ENCODE measurements at regions not wholly inside any gene's neighbourhood (a gene's known extent, or its start where the extent isn't known, plus 50 kb on each side); places are given as distances from the start of the nearest gene placed in this dataset.
"Not testable (repeated sequence)": the region's sequence is repeated elsewhere in the genome, so short reads cannot be mapped to it uniquely, and the experiment has no call there.

DNA sequence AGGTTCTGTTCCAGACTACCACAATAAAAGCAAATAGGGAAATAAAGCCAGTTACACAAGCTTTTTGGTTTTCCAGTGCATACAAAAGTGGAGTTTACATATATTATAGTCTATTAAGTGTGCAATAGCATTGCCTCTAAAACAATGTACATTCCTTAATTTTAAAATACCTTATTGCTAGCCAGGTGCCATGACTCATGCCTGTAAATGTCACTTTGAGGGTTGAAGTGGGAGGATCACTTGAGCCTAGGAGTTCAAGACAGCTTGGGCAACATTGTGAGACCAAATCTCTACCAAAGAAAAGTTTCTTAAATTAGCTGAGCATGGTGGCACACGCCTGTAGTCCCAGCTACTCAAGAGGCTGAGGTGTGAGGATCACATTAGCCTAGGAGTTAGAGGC lies 52.9 kb upstream of the IMP4 start:
- intact Hi-C loops (cut with DNase I) = no loop called here
- ATAC-seq (no peak), DNase-seq (ENCODE audit: missing footprints) (no peak)

DNA sequence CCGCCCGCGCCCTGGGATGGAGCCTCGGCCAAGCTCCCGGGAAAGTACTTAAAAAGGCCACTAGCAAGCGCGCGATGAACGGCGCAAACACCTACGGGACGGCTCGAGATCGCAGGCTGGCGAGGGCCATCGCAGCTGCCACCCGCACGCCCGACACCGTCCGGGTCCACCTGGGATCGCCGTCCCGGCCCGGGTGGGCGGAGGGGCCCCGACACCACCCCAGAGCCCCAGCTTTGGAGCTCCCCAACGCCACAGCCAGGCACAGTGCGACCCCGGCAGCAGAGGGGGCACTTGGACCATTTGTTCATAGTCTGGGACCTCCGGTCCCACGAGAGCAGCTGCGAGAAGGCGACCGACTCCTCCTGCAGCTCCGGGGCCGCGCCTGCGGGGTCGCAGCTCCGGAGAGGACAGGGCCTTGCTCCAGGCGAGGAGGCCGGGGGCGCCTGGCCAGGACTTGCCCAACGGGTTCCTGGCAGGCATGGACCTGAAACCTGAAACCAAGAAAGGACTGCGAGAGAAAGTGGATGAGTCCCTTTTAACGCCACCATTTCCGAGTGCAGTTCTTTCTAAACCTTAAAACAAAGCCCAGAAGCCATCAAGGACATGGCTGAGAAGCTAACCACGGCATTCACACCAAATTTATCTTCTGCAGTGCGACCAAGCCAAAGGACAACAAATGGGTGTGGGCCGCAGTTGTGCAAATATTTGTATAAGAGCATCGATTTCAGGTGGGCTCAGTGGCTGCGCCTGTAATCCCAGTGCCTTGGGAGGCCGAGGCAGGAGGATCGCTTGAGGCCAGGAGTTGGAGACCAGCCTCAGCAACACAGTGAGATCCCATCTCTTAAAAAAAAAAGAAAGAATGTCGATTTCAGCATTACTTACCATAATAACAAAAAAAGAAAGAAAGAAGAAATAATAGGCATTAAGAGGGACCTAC lies 54.0 kb upstream of the IMP4 start:
- no peak for ATAC-seq
- intact Hi-C loops (cut with DNase I) = no loop called here
- no peak for DNase-seq (ENCODE audit: missing footprints)

DNA sequence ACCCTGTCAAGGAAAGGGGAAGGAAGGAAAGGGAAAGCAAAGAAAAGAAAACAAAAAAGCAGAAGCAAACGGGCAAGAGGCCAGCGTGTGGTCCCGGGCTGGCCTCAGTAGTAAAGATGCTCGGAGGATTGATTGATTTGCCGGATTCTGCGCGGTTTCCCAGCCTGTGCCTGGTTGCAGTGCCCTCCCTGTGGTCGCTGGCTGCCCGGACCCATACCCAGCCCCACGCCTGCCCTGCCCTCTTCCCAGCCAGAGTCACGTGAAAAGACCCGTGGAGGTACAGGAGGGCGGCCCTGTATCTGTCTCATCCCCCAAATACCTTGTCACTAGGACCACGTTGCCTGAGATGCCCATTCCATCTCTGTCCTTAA lies 55.1 kb upstream of the IMP4 start:
- intact Hi-C loops (cut with DNase I) = no loop called here
- ATAC-seq = no peak
- no peak for DNase-seq (ENCODE audit: missing footprints)

DNA sequence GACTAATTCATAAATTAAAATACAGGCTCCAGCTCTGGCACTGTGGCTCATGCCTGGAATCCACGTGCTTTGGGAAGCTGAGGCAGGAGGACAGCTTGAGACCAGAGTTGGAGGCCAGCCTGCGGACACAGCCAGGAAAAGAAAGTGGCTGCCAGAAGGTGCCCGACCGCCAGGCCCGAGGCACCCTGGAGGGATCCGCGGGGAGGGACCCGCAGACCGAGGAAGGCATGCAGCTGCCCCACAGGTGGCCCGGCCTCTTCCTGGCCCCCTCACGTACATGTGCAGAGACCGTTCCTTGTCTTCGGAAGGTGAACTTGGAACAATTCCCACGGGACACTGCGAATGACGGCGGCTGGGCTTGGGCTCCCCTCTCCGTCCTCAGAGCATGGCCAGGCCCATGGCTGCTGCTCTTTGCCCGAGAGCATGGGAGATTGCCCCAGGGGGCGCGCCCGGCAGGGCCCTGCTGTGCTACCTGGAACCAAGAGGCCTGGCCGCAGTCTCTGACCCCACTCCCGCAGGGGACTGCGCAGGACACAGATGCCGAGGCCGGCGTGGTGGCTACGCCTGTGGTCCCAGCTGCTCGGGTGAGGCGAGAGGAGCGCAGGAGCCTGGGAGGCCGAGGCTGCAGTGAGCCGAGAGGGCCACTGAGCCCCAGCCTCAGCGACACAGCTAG lies 55.6 kb upstream of the IMP4 start:
- no peak for DNase-seq (ENCODE audit: missing footprints)
- ATAC-seq = no peak
- intact Hi-C loops (cut with DNase I) = no loop called here

DNA sequence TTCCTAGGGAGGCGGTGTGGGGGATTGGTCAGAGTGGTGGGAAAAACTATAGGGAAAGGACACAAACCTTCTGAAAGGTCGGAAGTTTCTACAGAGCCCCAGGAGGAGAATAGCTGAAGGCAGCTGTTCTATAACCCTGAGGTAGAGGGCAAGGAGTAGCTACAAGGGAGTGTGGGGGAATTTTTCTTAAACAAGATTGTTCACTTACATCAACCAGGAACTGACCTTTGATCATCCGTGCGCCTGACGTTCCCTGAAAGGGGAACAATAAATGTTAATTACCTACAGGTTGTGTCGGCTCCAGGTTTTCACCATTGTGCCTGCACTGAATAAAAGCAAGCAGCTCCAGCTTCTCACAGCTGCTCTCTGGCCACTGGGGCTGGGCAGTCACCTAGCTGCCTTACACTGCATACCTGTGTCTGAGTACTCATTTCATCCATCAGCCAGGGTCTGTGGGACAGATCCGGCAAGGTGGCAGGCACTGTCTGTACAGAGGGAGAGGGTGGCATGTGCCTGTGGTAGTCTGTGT lies 59.3 kb upstream of the IMP4 start:
- intact Hi-C loops (cut with DNase I); ATAC-seq; DNase-seq (ENCODE audit: missing footprints): not testable (repeated sequence)

DNA sequence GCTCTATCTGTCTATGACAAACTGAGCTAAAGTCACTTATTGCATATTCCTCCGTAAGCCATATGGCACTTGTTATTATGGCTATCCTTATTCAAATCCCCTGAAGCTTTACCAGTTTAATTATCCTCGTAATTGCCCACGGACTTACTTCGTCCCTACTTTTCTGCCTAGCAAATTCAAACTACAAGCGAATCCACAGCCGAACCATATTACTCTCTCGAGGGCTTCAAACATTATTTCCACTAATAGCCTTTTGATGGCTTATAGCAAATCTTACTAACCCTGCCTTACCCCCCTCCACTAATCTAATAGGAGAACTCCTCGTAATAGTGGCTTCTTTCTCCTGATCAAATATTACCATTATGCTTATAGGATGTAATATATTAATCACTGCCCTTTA lies 63.1 kb upstream of the IMP4 start:
- ATAC-seq; DNase-seq (ENCODE audit: missing footprints); intact Hi-C loops (cut with DNase I): not testable (repeated sequence)

DNA sequence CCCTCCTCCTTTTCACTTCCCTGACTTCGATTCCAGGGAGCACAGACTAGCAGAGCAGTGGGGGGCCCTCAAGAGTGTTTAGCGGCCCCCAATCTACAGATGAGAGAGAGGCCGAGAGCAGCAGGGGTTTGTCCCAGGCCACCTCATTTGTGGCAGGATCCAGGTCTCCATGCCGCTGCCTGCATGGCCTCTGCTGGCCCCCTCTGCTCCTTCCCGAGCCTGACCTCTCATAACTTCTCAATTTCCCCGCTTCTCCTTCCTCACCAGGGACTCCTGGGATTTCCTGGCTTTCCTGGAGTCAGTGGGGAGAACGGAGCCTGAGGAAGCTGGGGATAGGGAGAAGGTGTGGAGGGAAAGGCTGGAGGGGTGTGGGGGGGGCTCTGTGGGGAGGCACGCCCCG lies 70.1 kb upstream of the TUBA3E start:
- intact Hi-C loops (cut with DNase I); ATAC-seq; DNase-seq (ENCODE audit: missing footprints): not testable (repeated sequence)

DNA sequence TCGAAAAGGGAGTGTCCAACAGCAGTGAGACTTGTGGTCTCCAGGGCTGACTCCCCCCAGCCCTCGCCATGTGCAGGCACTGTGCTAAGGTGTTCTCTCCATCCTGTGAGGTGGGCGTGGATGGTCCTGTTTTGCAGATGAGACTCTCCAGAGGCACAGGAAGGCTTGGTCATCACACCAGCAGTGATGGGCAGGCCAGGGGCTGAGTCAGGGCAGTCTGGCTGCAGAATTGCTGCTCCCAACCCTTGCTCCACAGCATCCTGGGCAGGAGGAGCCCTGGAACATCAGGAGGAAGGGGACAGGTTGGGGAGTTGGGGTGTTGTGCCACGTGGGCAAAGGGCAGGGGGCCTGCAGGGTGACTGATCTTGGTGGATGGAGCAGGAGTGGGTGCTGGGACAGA lies 69.3 kb upstream of the TUBA3E start:
- intact Hi-C loops (cut with DNase I); ATAC-seq; DNase-seq (ENCODE audit: missing footprints): not testable (repeated sequence)

DNA sequence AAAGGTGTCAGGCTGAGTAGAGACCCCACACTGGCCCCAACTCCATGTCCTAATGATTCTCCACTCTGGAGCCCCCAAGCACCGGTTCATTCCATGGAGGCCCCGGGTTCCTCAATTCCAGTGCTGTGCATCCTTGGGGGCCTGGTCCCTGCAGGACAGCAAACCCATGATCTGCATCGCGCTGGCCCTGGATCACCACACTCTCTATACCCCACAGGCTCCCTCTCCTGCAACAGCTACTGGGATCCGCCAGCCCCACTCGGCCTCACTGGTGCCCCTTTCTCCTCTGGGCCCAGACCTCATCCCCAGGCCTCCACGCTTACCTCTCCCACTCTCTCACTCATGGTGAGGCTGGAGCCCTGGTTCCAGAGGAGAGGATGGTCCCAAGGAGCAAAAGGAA lies 68.6 kb upstream of the TUBA3E start:
- DNase-seq (ENCODE audit: missing footprints); ATAC-seq; intact Hi-C loops (cut with DNase I): not testable (repeated sequence)

DNA sequence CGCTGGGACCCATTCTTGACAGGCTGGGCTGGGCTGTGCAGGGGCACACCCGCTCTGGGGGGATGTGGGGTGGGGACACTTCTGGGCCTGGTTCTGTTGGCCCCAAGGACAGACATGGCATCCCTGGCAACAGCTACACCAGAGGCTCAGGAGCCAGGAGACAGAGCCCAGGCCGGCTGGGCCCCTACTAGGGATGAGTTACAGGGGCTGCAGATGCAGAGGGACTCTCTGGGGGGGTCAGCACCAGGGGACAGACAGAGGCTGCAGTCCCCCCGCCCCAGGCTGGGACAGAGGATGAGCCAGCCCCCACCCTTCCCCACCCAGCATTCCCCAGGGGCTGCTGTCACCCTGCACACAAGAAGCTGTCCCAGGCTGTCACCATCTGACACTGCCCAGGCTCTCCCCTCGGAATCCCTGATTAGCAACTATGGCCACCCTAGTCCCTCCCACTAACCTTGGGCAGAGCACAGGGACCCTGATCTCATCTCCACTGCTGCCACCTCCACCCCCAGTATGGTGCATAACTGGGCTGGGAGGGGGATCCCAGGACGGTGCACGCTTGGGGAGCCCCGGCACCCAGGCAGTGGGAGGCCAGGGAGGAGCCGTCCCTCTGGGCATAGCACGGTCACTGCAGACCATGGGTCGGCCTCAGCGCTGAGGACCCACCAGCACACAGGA lies 67.5 kb upstream of the TUBA3E start:
- peak; percentile 40 for ATAC-seq
- DNase-seq (ENCODE audit: missing footprints); intact Hi-C loops (cut with DNase I): not testable (repeated sequence)

DNA sequence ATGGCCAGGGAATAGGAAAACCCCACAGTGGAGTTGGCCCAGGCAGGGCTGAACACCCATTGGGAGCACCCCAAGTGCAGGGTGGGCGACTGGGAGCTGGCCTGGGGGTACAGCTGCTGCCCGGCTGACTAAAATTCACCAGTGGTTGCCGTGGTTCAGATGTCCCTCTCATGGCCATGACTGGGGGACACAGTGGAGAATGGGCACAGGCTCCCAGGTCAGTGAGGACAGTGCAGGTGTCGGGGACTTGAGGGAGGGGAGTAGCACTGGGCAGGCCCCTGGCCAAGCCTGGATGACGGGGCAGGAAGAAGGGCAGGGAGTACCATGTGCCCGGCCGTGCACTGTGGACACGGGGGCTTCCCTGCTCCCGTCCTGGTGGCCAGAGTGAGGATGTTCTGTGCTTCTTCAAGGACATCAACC lies 66.7 kb upstream of the TUBA3E start:
- intact Hi-C loops (cut with DNase I); ATAC-seq; DNase-seq (ENCODE audit: missing footprints): not testable (repeated sequence)

DNA sequence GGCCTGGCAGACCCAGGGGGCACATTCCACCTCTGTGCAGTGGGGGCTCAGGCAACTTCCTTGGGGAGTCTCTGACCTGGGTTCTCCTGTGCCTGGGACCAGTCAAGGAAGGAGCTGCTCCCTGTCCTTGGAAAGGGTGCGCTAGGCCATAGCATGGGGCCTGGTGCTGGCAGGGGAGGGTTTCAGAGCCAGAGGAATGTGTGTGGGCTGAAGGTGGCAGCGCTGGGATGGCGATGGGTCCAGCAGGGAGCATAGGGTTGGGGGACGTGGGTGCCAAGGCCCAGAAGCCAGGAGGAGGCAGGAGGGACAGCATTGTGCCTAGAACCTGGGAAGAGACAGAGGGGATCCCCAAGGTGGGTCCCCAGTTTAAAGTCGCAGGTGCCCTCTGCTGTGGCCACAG lies 66.3 kb upstream of the TUBA3E start:
- ATAC-seq (no peak), DNase-seq (ENCODE audit: missing footprints) (no peak)
- intact Hi-C loops (cut with DNase I) = no loop called here

DNA sequence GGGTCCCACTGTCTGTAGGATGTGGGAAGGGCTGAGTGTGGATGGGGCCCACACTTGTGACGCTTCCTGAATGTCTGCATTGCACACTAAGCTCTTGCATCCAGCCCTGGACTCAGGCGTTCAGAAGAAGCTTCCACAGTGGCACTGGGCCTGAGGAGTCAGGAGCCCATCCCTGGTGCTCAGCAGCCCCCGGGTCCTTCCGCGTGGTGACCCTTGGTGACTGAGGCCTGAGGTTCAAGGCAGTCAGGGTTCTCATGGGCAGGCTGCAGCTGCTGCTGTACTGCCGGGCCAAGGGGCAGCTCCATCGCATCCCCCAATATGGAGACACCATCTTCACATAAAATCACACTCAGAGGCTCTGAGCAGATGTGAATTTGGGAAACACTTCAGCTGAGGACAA lies 65.8 kb upstream of the TUBA3E start:
- DNase-seq (ENCODE audit: missing footprints) (no peak), ATAC-seq (no peak)
- intact Hi-C loops (cut with DNase I) = no loop called here

DNA sequence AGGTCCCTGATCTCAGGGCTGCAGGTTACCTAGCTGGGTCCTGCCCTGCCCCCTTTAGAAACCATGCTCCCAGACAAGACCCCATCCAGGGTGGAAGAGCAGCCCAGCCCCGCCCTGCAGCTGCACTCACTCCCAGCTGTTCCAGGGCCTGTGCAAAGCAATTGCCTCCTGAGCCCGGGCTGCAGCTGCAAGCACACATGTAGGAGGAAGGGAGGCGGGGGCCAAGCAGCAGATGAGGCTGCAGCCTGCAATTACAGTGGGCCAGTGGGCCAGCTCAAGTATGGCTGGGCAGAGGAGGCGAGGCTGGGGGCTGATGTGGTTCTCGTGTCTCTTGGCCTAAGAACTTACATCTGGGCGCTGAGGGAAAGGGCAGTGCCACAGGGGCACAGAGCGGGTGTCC lies 65.4 kb upstream of the TUBA3E start:
- intact Hi-C loops (cut with DNase I) = no loop called here
- DNase-seq (ENCODE audit: missing footprints) (no peak), ATAC-seq (no peak)

DNA sequence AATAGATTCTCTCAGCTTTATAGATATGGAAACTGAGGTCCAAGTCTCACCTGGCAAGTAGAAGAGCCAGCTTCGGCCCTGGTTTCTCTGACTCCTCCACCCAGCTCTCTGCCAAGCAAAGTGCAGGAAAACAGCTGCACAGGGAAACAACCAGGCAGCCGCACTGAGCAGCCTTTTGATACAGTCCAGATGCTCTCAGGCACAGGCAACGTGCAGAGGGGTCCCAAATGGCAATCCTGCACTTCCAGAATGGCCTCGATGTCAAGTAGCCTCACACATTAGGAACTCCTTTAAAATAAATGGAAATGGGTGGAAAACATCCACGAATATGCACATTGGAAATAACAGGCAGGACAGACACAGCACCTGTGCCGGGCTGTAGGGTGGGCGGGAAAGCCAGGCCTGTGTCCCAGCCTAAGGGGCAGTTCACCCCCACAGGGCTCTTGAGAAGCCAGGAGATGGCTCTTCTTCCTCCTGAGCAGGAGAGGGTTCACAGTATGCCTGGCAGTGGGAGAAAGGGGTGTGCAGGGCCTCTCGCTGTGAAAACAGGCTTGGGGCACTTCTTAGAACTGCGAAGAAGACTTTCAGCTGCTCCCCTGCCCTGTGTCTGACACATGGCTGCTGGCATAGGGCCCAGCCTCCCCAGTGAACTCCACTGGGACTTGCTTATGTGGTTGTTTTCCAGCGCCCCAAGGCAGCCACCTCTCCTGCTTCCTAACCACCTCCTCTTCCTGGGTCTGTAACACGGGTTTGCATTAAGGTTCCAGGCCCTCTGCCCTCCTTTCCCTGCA lies 63.9 kb upstream of the TUBA3E start:
- ATAC-seq = no peak
- DNase-seq (ENCODE audit: missing footprints) = no peak
- intact Hi-C loops (cut with DNase I) = no loop called here

DNA sequence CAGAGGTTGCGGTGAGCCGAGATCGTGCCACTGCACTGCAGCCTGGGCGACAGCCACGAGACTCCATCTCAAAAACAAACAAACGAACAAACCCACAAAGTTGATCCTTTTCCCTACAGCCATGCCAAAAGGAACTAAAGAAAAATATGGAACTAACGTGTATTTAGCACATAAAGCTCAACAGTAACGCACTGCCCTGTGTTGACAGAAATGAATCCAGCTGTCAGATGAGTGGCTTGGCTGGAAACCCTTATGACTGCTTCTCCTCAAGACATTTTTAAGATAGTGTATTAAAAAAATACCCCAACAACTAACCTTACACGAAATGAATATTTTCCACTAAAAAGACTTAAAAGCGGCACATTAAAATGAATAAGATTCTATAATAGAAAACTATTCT lies 62.9 kb upstream of the TUBA3E start:
- intact Hi-C loops (cut with DNase I) = no loop called here
- no peak for ATAC-seq
- no peak for DNase-seq (ENCODE audit: missing footprints)

DNA sequence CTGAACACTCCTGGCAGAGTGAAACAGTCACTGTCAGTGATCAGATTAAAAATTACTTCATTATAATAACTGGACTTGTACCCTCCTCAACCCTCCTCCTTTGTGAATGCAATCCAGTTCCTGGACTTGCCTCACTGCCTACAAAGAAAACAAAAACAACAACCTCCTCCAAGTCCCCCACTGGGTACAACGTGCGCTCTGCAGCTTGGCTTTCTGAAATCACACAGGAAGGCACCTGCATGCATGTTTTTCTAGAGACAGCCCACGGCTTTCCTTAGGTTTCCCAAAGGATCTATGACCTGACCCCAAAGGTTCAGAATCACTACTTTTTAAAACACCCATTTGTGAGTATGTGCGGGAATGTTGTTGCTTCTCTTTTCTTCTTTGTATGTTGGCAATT lies 61.4 kb upstream of the TUBA3E start:
- intact Hi-C loops (cut with DNase I) = no loop called here
- no peak for ATAC-seq
- DNase-seq (ENCODE audit: missing footprints) = no peak

DNA sequence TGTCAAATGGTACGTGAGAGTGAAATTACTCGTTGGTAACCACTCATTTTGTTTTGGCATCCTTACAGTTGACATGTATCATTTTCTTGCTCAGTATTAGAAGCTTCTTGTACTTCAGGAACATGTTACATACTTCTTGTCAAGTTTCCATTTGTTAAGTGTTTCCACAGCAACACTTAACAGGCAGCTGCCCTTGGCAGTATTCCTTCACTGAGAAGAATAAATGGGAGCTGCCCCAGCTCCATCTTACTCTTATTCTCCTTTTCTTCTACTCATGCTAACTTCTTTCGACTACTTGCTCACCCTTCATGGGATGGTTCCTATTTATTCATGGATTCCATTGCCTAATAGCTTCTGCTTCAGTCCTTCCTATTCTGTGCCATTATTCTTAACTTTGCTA lies 60.1 kb upstream of the TUBA3E start:
- DNase-seq (ENCODE audit: missing footprints) (no peak), ATAC-seq (no peak)
- intact Hi-C loops (cut with DNase I) = no loop called here

Data from Right ventricle myocardium inferior (tissue), 1 donor.